H1 (cell line): ENCODE measurements at regions not wholly inside any gene's neighbourhood (a gene's known extent, or its start where the extent isn't known, plus 50 kb on each side); places are given as distances from the start of the nearest gene placed in this dataset.

Experiments used
- CTCF ChIA-PET: fragments of 300-600 bp; sonication (Branson Sonifier 250); formaldehyde crosslinking; loops from one replicate; lab custom pipeline; 2021; ENCODE audit not compliant: partially characterized antibody; lab: Charles Lee
- POLR2A ChIA-PET: fragments of 300-600 bp; sonication (Branson Sonifier 250); formaldehyde crosslinking; loops from one replicate; lab custom pipeline; 2021; ENCODE audit warnings: inconsistent platforms; ENCODE audit not compliant: partially characterized antibody; lab: Charles Lee
- DNase-seq, 2 experiments: peaks; one replicate each; pipeline versions ENCODE4 v3.0.0 to v3.0.0-alpha.2; 2010 to 2022; ENCODE audit warnings: low spot score in 2 of 2, low read depth in 1 of 2, mixed read lengths in 1 of 2
- FAIRE-seq: peaks from 2 replicates; lab custom pipeline; 2011; peaks lifted over from hg19 to GRCh38; lab: Jason Lieb, UNC
- H2AFZ ChIP-seq: 2 replicates; pipeline ENCODE4 v1.8.1; 2012; ENCODE audit warnings: low read length, inconsistent platforms
- H2AK5ac ChIP-seq: 2 replicates; pipeline ENCODE4 v1.6.1; 2013; ENCODE audit warnings: low read depth, low read length
- H2BK120ac ChIP-seq: replicated peaks from 2 replicates; pipeline ENCODE3; 2013; ENCODE audit warnings: low read depth, low read length, inconsistent platforms
- H2BK12ac ChIP-seq: 2 replicates; pipeline ENCODE4 v1.6.1; 2013; ENCODE audit warnings: low read depth, low read length
- H2BK15ac ChIP-seq: 2 replicates; pipeline ENCODE4 v1.6.1; 2013; ENCODE audit warnings: low read length
- H2BK20ac ChIP-seq: 2 replicates; pipeline ENCODE4 v1.6.1; 2013; ENCODE audit warnings: low read length
- H2BK5ac ChIP-seq: 2 replicates; pipeline ENCODE4 v1.6.1; 2013; ENCODE audit warnings: low read depth, low read length
- H3K14ac ChIP-seq: 2 replicates; pipeline ENCODE4 v1.6.1; 2013; ENCODE audit warnings: inconsistent platforms; ENCODE audit not compliant: insufficient read length
- H3K18ac ChIP-seq: 2 replicates; pipeline ENCODE4 v1.6.1; 2013; ENCODE audit warnings: low read length; ENCODE audit errors: extremely low read depth
- H3K23ac ChIP-seq: 2 replicates; pipeline ENCODE4 v1.6.1; 2013; ENCODE audit warnings: inconsistent platforms; ENCODE audit not compliant: insufficient read length
- H3K23me2 ChIP-seq: 2 replicates; pipeline ENCODE4 v1.6.1; 2013; ENCODE audit warnings: low read depth, low read length
- H3K27ac ChIP-seq: 2 replicates; pipeline ENCODE4 v1.6.1; 2011; ENCODE audit warnings: low read depth, low read length, inconsistent platforms
- H3K27me3 ChIP-seq, 4 experiments: replicated peaks in 1 of 4; 1 replicate in 1 of 4; 2 replicates in 3 of 4; pipeline versions ENCODE4 v1.6.1 to v1.8.1; 2011 to 2013; ENCODE audit warnings: low read length in 3 of 4, mild to moderate bottlenecking in 3 of 4, inconsistent platforms in 2 of 4, mixed read lengths in 2 of 4, moderate library complexity in 1 of 4; ENCODE audit not compliant: control insufficient read depth in 3 of 4, insufficient read depth in 3 of 4; ENCODE audit errors: extremely low read depth in 1 of 4
- H3K36me3 ChIP-seq, 4 experiments: 2 replicates each; pipeline versions ENCODE4 v1.6.1 to v1.8.1; 2011 to 2013; ENCODE audit warnings: mild to moderate bottlenecking in 4 of 4, low read length in 3 of 4, moderate library complexity in 2 of 4, control low read depth in 1 of 4, inconsistent platforms in 1 of 4; ENCODE audit not compliant: insufficient read depth in 4 of 4, control insufficient read depth in 2 of 4
- H3K4ac ChIP-seq: replicated peaks from 2 replicates; pipeline ENCODE3; 2013; ENCODE audit warnings: low read length, low read depth, mixed read lengths, inconsistent platforms; ENCODE audit not compliant: insufficient read length
- H3K4me1 ChIP-seq, 4 experiments: replicated peaks in 1 of 4; 1 replicate in 1 of 4; 2 replicates in 3 of 4; pipeline versions ENCODE4 v1.6.1 to v1.8.1; 2011 to 2013; ENCODE audit warnings: low read length in 3 of 4, inconsistent platforms in 2 of 4, mixed read lengths in 1 of 4; ENCODE audit not compliant: insufficient read depth in 4 of 4, control insufficient read depth in 3 of 4
- H3K4me2 ChIP-seq, 2 experiments: 2 replicates each; pipeline versions ENCODE4 v1.6.1 to v1.8.1; 2011 to 2013; ENCODE audit warnings: low read depth in 2 of 2, low read length in 2 of 2, control low read depth in 1 of 2, inconsistent platforms in 1 of 2, mild to moderate bottlenecking in 1 of 2; ENCODE audit not compliant: insufficient read depth in 1 of 2
- H3K4me3 ChIP-seq, 4 experiments: fragments of 200-600, 300-600 bp in 1 of 4; sonication (generic), shearing (Covaris generic), sonication (Bioruptor Twin) in 1 of 4; 2 replicates each; pipeline versions ENCODE4 v1.5.1 to v1.8.1; 2011 to 2016; ENCODE audit warnings: low read length in 4 of 4, low read depth in 3 of 4, control low read depth in 2 of 4, inconsistent platforms in 2 of 4, mild to moderate bottlenecking in 2 of 4, mixed read lengths in 1 of 4, moderate library complexity in 1 of 4; ENCODE audit not compliant: insufficient read depth in 2 of 4; ENCODE audit errors: extremely low read depth in 1 of 4
- H3K56ac ChIP-seq: replicated peaks from 2 replicates; pipeline ENCODE3; 2013; ENCODE audit warnings: low read depth, mild to moderate bottlenecking, mixed read lengths, low read length, inconsistent platforms; ENCODE audit not compliant: insufficient read length
- H3K79me1 ChIP-seq: 2 replicates; pipeline ENCODE4 v1.6.1; 2013; ENCODE audit warnings: low read depth, low read length, control low read depth
- H3K79me2 ChIP-seq, 2 experiments: 2 replicates each; pipeline versions ENCODE4 v1.6.1 to v1.8.1; 2012 to 2013; ENCODE audit warnings: low read length in 2 of 2, mild to moderate bottlenecking in 2 of 2, inconsistent platforms in 1 of 2; ENCODE audit not compliant: insufficient read depth in 2 of 2, control insufficient read depth in 1 of 2
- H3K9ac ChIP-seq, 4 experiments: replicated peaks in 1 of 4; 1 replicate in 1 of 4; 2 replicates in 3 of 4; pipeline versions ENCODE4 v1.6.1 to v1.8.1; 2011 to 2013; ENCODE audit warnings: low read depth in 3 of 4, low read length in 3 of 4, control low read depth in 2 of 4, mild to moderate bottlenecking in 2 of 4, moderate library complexity in 2 of 4, inconsistent platforms in 1 of 4; ENCODE audit errors: extremely low read depth in 1 of 4
- H3K9me3 ChIP-seq, 2 experiments: 2 replicates each; pipeline versions ENCODE4 v1.6.1 to v1.8.1; 2012 to 2013; ENCODE audit warnings: mild to moderate bottlenecking in 2 of 2, moderate library complexity in 2 of 2, control low read depth in 1 of 2, inconsistent platforms in 1 of 2, low read depth in 1 of 2, low read length in 1 of 2, mixed read lengths in 1 of 2; ENCODE audit not compliant: insufficient read depth in 2 of 2
- H4K20me1 ChIP-seq, 2 experiments: replicated peaks in 1 of 2; 2 replicates each; pipeline versions ENCODE3 to v1.8.1; 2011 to 2013; ENCODE audit warnings: inconsistent platforms in 2 of 2, low read length in 2 of 2, mild to moderate bottlenecking in 1 of 2; ENCODE audit not compliant: insufficient read depth in 2 of 2, control insufficient read depth in 1 of 2
- H4K5ac ChIP-seq: 2 replicates; pipeline ENCODE4 v1.6.1; 2013; ENCODE audit warnings: low read length, low read depth, mixed read lengths, inconsistent platforms; ENCODE audit not compliant: insufficient read length
- H4K8ac ChIP-seq: 2 replicates; pipeline ENCODE4 v1.8.0; 2013; ENCODE audit warnings: mild to moderate bottlenecking, moderate library complexity, low read length, inconsistent platforms; ENCODE audit not compliant: insufficient read depth; ENCODE audit errors: extremely low read depth
- H4K91ac ChIP-seq: replicated peaks from 2 replicates; pipeline ENCODE3; 2013; ENCODE audit warnings: low read length, mixed read lengths, inconsistent platforms; ENCODE audit not compliant: insufficient read length
- ASH2L ChIP-seq: fragments of 200-600, 300-600 bp; sonication (generic); IDR thresholded peaks from one replicate; pipeline ENCODE4 v1.7.1; 2017; ENCODE audit warnings: low read length
- BACH1 ChIP-seq: IDR thresholded peaks from 2 replicates; pipeline ENCODE4 v1.6.1; 2012; ENCODE audit warnings: low read length, improper control_type of control experiment
- CHD2 ChIP-seq: IDR thresholded peaks from 2 replicates; pipeline ENCODE4 v1.6.1; 2012; ENCODE audit warnings: low read length, improper control_type of control experiment
- CREB1 ChIP-seq: IDR thresholded peaks from 2 replicates; pipeline ENCODE4 v1.6.1; 2012; ENCODE audit warnings: inconsistent platforms
- CTBP2 ChIP-seq: IDR thresholded peaks from 2 replicates; pipeline ENCODE4 v1.7.0; 2011; ENCODE audit warnings: borderline replicate concordance, mild to moderate bottlenecking, moderate library complexity, mixed read lengths, low read length; ENCODE audit not compliant: insufficient read depth, insufficient read length
- EZH2 ChIP-seq: fragments of 200-600 bp; sonication (generic); IDR thresholded peaks from 2 replicates; pipeline ENCODE4 v1.7.1; 2012; ENCODE audit warnings: low read depth, mild to moderate bottlenecking, moderate library complexity, low read length, inconsistent platforms; ENCODE audit not compliant: severe bottlenecking
- RAD21 ChIP-seq, 2 experiments: IDR thresholded peaks in 1 of 2; conservative IDR thresholded peaks in 1 of 2; 2 replicates each; pipeline ENCODE4 v1.6.1; 2011; ENCODE audit warnings: low read depth in 2 of 2, low read length in 2 of 2, improper control_type of control experiment in 1 of 2, inconsistent platforms in 1 of 2, mild to moderate bottlenecking in 1 of 2, moderate library complexity in 1 of 2
- SAP30 ChIP-seq: fragments of 300-600 bp; sonication (generic); IDR thresholded peaks from 2 replicates; pipeline ENCODE4 v1.7.1; 2012; ENCODE audit warnings: low read length, moderate library complexity, mild to moderate bottlenecking, inconsistent platforms; ENCODE audit not compliant: insufficient read depth, insufficient replicate concordance
- TBP ChIP-seq: IDR thresholded peaks from 2 replicates; pipeline ENCODE4 v1.6.1; 2011; ENCODE audit warnings: low read depth, low read length, improper control_type of control experiment
- USF2 ChIP-seq: IDR thresholded peaks from 2 replicates; pipeline ENCODE4 v1.6.1; 2011; ENCODE audit warnings: low read length, improper control_type of control experiment
- ZNF274 ChIP-seq: IDR thresholded peaks from 2 replicates; pipeline ENCODE4 v1.7.0; 2012; ENCODE audit warnings: low read length, borderline replicate concordance; ENCODE audit errors: extremely low read depth
- WGBS, 2 experiments: shearing (Covaris generic) in 1 of 2; methylation state at CpG; one replicate each; pipeline versions ENCODE4 v1.1.6 to v1.1.7; 2013 to 2015; ENCODE audit warnings: low lambda C conversion rate in 2 of 2, mixed read lengths in 2 of 2, inconsistent platforms in 1 of 2, low coverage in 1 of 2, missing lambda C conversion rate in 1 of 2; ENCODE audit not compliant: insufficient replicate concordance in 2 of 2, insufficient coverage in 1 of 2, insufficient read length in 1 of 2; ENCODE audit errors: extremely low coverage in 1 of 2, missing lambda C conversion rate in 1 of 2; 5-methylcytosine and 5-hydroxymethylcytosine counted together

GRCh38 chr4:150012851-150013360, 65.3 kb upstream of the DCLK2 start:
- H2AK5ac ChIP-seq: no peak overlapping the region
- H4K8ac ChIP-seq: no peak overlapping the region
- no peak overlapping the region for H2BK15ac ChIP-seq
- H2BK12ac ChIP-seq: no peak overlapping the region
- no peaks in the 10 kb centered on the region for H3K79me2 ChIP-seq
- H3K4me1 ChIP-seq: no peaks in the 10 kb centered on the region
- no peak overlapping the region for H3K23ac ChIP-seq
- no peak overlapping the region for H2BK120ac ChIP-seq
- no peak overlapping the region for H3K56ac ChIP-seq
- no peaks in the 10 kb centered on the region for H3K9me3 ChIP-seq
- WGBS, 2 experiments: 94% methylated on average over 3 of the region's 3 CpGs; no CpG with 5 or more reads in 1 of the 2 experiments
- no peaks in the 10 kb centered on the region; a peak in 1 of 7 replicates for H3K27me3 ChIP-seq
- no peak overlapping the region for H2BK20ac ChIP-seq
- no peak overlapping the region for H3K4me3 ChIP-seq
- H3K9ac ChIP-seq: no peak overlapping the region
- FAIRE-seq (no peak), DNase-seq (no peak)
- H4K91ac ChIP-seq: no peak overlapping the region
- no peak overlapping the region for H2AFZ ChIP-seq
- CTCF ChIA-PET: interaction anchor here (0.6 to 2.7 kb wide), 9 partner anchors 9 to 866 kb away, joined by 3 to 11 read pairs (median 3); no protein-coding TSS in a partner anchor
- H4K20me1 ChIP-seq: no peaks in the 10 kb centered on the region
- H3K23me2 ChIP-seq: no peaks in the 10 kb centered on the region
- no peak overlapping the region for H4K5ac ChIP-seq
- no peak overlapping the region for H3K14ac ChIP-seq
- no peak overlapping the region for H3K4me2 ChIP-seq
- no peaks in the 10 kb centered on the region for H3K36me3 ChIP-seq
- no peaks in the 10 kb centered on the region for H3K79me1 ChIP-seq
- no peak overlapping the region for H2BK5ac ChIP-seq
- no peak overlapping the region for H3K4ac ChIP-seq
- no peak overlapping the region for H3K18ac ChIP-seq
- no peak overlapping the region for H3K27ac ChIP-seq
- POLR2A ChIA-PET: no interaction called here
- TF ChIP-seq USF2: no peak
- no peak for TF ChIP-seq CHD2
- TF ChIP-seq SAP30: no peak
- TF ChIP-seq BACH1: no peak
- no peak for TF ChIP-seq ZNF274
- TF ChIP-seq TBP: no peak
- TF ChIP-seq ASH2L: no peak
- TF ChIP-seq CREB1: no peak
- TF ChIP-seq EZH2: no peak
- no peak for TF ChIP-seq RAD21 (IDR thresholded peaks at IDR 0.05 in 1 of 2, conservative IDR thresholded peaks at IDR 0.05 in 1 of 2; ENCODE audit: low read depth in 2 of 2, low read length in 2 of 2)
- no peak for TF ChIP-seq CTBP2
